Activated T-cell treated with anti-CD3 and anti-CD28 coated beads for 24 hours (primary cell): ENCODE measurements at regions not wholly inside any gene's neighbourhood (a gene's known extent, or its start where the extent isn't known, plus 50 kb on each side); places are given as distances from the start of the nearest gene placed in this dataset.
"Not testable (repeated sequence)": the region's sequence is repeated elsewhere in the genome, so short reads cannot be mapped to it uniquely, and the experiment has no call there.

Experiments
- DNase-seq: peaks from one replicate; pipeline ENCODE4 v3.0.0-alpha.2; 2020; ENCODE audit warnings: low read depth

- no peak for DNase-seq
Measured at GRCh38 chr5:100479079-100479688, 56.0 kb upstream of the FAM174A start.

- no peak for DNase-seq
Measured at GRCh38 chr5:100472091-100472490, 63.1 kb upstream of the FAM174A start.

- no peak for DNase-seq
Measured at GRCh38 chr5:100469767-100470166, 65.4 kb upstream of the FAM174A start.

GRCh38 chr5:100464418-100464817 is 70.8 kb upstream of the FAM174A start:
- no peak for DNase-seq

GRCh38 chr5:100456615-100457014 is 78.6 kb upstream of the FAM174A start:
- no peak for DNase-seq

GRCh38 chr5:100452126-100452525 is 83.0 kb upstream of the FAM174A start:
- DNase-seq: no peak

GRCh38 chr5:100448111-100448528 is 87.1 kb upstream of the FAM174A start:
- DNase-seq: no peak

- no peak for DNase-seq
Measured at GRCh38 chr5:100446879-100447430, 88.2 kb upstream of the FAM174A start.

GRCh38 chr5:100444961-100445360 is 90.2 kb upstream of the FAM174A start:
- no peak for DNase-seq

GRCh38 chr5:100434815-100435214 is 100.4 kb upstream of the FAM174A start:
- no peak for DNase-seq

GRCh38 chr5:100432741-100433140 is 102.4 kb upstream of the FAM174A start:
- DNase-seq: no peak

GRCh38 chr5:100430268-100431195 is 104.6 kb upstream of the FAM174A start:
- DNase-seq: peak; percentile 23

GRCh38 chr5:100424787-100425186 is 110.4 kb upstream of the FAM174A start:
- no peak for DNase-seq

GRCh38 chr5:100424017-100424416 is 111.2 kb upstream of the FAM174A start:
- DNase-seq: no peak

- no peak for DNase-seq
Measured at GRCh38 chr5:100423330-100423729, 111.8 kb upstream of the FAM174A start.

- no peak for DNase-seq
Measured at GRCh38 chr5:100421360-100421759, 113.8 kb upstream of the FAM174A start.

- DNase-seq: no peak
Measured at GRCh38 chr5:100418231-100418630, 116.9 kb upstream of the FAM174A start.

- no peak for DNase-seq
Measured at GRCh38 chr5:100409660-100410151, 125.5 kb upstream of the FAM174A start.

- no peak for DNase-seq
Measured at GRCh38 chr5:100407053-100407452, 128.1 kb upstream of the FAM174A start.

- no peak for DNase-seq
Measured at GRCh38 chr5:100406640-100407039, 128.5 kb upstream of the FAM174A start.

- no peak for DNase-seq
Measured at GRCh38 chr5:100402071-100402470, 133.1 kb upstream of the FAM174A start.

GRCh38 chr5:100401149-100401548 is 134.0 kb upstream of the FAM174A start:
- no peak for DNase-seq

- DNase-seq: not testable (repeated sequence)
Measured at GRCh38 chr5:100398815-100399214, 136.4 kb upstream of the FAM174A start.
